Suprapubic skin (tissue), 3 donors: ENCODE measurements at regions not wholly inside any gene's neighbourhood (a gene's known extent, or its start where the extent isn't known, plus 50 kb on each side); places are given as distances from the start of the nearest gene placed in this dataset.

Source experiments
- POLR2A ChIP-seq, 2 donors: fragments of 450-650 bp; IDR thresholded peaks; one replicate each; pipeline ENCODE4 v1.6.1; 2017; ENCODE audit warnings: antibody characterized with exemption in 2 of 2, mild to moderate bottlenecking in 2 of 2, moderate library complexity in 2 of 2
- TF ChIP-seq, protein P1 (sequence below), 2 donors: fragments of 200-600 bp in 1 of 2; fragments of 450-650 bp in 1 of 2; sonication (generic) in 1 of 2; IDR thresholded peaks; one replicate each; pipeline ENCODE4 v1.5.1; 2016 to 2019; ENCODE audit warnings: antibody characterized with exemption in 2 of 2, mild to moderate bottlenecking in 1 of 2, moderate library complexity in 1 of 2

DNA sequence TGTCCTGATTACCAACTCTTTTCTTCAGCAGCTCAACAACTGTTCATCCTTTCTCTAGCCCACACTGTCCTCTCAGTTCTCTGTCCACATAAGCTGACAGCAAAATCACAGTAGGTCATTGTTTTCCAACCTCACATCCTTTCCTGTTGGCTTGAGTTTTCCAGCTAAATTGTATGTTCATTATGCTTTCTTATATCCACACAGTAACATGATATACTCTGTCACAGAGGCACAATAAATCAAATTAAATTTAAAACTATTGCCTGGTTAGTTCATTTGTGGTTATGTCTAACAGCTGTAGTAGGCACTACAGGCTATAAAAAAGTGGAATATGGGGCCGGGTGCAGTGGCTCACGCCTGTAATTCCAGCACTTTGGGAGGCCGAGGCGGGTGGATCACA, 179.9 kb downstream of the ETAA1 start:
- no peak for TF ChIP-seq POLR2A (IDR thresholded peaks at IDR 0.05)
- TF ChIP-seq, protein P1, sequence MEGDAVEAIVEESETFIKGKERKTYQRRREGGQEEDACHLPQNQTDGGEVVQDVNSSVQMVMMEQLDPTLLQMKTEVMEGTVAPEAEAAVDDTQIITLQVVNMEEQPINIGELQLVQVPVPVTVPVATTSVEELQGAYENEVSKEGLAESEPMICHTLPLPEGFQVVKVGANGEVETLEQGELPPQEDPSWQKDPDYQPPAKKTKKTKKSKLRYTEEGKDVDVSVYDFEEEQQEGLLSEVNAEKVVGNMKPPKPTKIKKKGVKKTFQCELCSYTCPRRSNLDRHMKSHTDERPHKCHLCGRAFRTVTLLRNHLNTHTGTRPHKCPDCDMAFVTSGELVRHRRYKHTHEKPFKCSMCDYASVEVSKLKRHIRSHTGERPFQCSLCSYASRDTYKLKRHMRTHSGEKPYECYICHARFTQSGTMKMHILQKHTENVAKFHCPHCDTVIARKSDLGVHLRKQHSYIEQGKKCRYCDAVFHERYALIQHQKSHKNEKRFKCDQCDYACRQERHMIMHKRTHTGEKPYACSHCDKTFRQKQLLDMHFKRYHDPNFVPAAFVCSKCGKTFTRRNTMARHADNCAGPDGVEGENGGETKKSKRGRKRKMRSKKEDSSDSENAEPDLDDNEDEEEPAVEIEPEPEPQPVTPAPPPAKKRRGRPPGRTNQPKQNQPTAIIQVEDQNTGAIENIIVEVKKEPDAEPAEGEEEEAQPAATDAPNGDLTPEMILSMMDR (IDR thresholded peaks at IDR 0.05), result no peak
